HG03175 (cell line): ENCODE measurements at regions not wholly inside any gene's neighbourhood (a gene's known extent, or its start where the extent isn't known, plus 50 kb on each side); places are given as distances from the start of the nearest gene placed in this dataset.
"Not testable (repeated sequence)": the region's sequence is repeated elsewhere in the genome, so short reads cannot be mapped to it uniquely, and the experiment has no call there.

Experiments
- ATAC-seq: cut with Tn5 transposase; IDR thresholded peaks from one replicate; pipeline ENCODE4 v1.9.1; 2021; ENCODE audit warnings: mild to moderate bottlenecking, moderate library complexity; ENCODE audit not compliant: unreplicated experiment

GRCh38 chr5:68834491-68834981, 259.3 kb upstream of the SLC30A5 start:
- ATAC-seq = no peak

DNA sequence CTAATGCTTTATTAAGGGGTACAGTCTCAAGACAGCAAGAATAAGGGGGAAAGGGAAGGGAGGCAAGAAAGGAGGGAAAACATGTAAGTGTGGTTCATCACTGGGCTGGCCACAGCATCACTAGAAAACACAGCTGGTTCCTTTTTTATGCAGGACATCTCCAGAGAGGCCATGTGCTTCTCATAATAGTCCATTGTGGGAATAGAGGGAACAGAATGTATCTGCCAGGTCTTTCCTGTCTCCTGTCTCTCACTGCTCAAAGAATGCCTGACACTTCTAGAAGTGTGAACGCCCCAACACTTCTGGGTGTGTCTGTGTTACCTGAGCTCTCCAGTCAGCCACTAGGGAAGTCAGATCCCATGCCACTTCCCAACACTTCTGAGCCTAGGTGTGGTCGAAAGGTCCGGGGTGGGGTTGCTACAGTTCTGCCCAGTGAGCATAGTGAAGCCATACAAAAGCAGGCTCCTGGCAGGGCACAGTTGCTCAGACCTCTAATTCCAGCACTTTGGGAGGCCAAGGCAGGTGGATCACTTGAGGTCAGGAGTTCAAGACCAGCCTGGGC, 255.6 kb upstream of the SLC30A5 start:
- ATAC-seq = no peak

DNA sequence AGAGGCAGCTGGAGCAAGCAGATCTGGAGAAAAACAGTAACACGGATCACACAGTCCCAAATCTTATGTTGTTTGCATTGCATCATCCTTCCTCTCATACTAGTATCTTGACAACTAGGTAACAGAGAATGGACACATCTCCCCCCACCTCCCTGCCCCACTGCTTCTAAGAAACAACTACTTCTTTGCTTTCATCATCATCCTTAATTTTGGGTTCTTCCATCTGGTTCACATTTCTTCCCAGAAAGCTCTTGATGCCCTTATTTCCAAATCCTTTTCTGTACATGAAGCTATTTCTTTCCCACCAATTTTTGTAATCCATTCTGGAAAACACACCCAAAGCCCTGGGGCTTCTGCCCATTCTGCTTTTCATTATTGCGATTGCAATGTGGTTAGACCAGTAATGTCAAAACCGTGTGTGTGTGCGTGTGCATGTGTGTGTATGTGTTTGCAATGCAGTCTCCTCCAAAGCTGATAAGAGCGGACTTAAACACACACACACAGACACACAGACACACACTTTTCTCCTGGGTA, 254.7 kb upstream of the SLC30A5 start:
- no peak for ATAC-seq

DNA sequence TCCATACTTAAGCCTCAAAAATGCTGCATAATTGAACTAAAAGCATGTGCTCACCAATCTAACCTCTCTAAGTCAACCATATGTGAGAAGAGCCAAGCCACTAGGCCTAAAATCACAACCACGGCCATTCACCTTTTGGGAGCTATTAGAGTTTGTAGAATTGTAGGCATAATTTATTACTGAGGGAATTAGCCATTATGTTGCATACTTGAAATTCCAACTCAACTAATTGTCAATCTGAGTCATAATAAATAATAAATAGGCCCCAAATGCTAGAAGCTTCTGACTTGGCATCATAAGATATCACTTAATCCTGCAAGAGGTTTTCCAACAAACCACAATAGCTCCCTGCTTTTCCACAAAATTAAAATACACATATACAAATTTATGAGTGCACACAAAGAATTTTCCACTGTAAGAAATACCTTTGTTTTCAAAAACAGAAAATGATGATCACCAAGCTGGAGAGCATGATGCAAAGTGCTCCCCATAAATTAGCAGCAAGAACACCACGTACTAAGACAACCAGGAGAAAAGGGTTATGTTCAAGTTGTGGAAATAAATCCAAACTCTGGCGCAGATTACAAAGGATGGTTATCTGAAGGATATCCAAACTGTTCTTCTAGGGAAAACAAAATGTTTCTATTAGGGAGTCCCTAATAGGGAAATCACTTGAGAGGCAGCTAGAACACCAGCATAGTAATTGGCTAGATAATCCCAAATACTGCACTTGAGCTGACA, 250.0 kb upstream of the SLC30A5 start:
- ATAC-seq = no peak

- ATAC-seq = no peak
Measured at GRCh38 chr5:68845131-68845530, 248.7 kb upstream of the SLC30A5 start.

DNA sequence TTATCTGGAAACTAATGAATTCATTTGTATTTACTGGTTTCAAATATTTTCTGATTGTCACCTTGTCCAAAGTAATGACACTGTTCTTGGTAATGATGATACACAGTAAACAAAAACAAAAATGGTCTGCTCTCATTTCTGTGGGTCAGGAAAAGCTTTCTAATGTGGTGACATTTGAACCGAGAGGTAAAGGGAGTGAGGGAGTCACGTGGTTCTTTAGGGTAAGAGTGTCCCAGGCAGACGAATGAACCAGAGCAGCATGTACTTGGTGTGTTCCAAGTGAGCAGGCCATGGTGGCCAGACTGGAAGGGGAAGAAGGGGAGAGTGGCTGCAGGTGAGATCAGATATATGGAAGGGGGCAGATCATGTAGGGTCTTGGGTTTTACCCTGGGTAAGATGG, 247.0 kb upstream of the SLC30A5 start:
- ATAC-seq = no peak

DNA sequence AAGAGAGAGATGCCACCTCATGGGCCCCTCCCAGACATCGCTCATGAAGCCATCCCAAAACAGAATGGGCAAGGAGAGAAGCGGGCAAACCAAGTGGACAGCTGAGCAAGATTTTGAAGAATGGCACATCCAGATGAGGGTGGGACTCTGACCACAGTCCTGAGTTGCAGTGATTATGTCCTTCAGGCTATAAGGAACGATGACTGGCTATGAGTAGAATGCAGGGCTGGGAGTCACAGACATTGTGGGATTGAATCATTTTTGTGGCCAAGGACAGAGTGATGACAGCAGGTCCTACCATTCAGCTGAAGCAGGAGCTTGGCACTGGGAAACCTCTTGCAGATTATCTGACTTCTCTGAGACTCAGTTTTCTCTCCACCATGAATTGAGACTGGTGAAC, 245.7 kb upstream of the SLC30A5 start:
- ATAC-seq = no peak

DNA sequence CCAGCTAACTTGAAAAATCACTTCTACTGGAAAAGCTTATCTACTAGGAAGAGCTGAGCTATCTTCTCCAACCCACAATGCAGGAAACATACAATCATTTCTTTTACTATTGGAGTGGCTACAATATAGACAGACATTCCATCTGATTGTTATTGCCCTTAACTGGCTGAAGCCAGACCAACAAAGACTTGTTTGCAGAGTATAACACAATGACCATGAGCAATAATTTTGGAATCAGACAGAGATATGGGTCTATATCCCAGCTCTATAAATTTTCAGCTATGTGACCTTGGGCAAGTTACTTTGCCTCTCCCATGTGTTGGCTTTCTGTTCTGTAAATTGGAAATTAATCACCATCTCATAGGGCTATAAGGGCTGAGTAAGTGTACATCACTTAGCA, 244.7 kb upstream of the SLC30A5 start:
- ATAC-seq = no peak

DNA sequence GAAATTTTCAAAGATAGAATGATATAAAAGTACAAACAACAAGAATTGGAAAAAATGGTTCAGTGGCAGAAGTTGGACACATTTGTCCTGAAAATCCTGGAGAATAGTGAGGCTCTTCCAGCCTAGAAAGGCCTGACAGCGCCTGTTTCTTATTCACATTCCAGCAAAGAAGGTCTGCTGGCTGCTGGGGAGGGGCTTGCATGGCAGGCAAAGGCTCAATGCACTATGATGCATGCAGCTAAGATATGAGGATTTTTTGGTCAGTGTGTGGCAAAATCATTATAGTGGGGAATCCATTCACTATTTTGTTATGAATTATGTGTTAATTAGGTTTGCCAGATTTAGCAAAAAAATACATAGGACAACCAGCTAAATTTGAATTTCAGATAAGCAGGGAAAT, 243.9 kb upstream of the SLC30A5 start:
- no peak for ATAC-seq

DNA sequence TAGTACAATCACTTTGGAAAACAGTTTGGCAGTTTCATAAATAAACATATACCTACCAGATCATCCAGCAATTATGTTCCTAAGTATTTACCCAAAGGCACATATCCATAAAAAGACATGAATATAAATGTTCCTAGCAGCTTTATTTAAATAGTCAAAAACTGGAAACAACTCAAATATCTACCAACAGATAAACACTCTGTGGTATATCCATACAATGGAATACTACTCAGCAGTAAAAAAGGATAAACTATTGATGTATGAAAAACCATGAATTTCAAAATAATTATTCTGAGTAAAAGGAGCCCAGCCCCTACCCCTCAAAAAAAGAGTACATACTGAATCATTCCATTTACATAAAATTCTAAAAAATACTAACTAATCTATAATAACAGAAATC, 232.7 kb upstream of the SLC30A5 start:
- no peak for ATAC-seq

DNA sequence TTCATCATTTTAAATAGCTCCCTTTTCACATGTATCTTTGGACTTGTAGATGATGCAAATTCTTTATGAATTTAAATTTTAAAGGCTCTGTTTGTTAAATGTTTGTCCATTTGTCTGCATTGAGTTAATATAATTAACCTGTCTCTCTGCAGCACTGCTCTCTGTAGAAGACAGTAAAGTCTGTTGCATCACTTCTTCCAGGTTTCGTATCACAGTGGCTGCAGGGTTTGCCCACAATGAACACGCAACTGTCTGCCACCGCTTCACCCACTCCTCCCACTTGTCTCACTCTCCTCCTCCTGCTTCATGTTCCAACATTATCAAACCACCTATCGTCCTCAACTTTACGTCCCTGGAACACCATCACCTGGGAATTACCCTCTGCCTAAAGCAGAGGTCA, 231.3 kb upstream of the SLC30A5 start:
- no peak for ATAC-seq

DNA sequence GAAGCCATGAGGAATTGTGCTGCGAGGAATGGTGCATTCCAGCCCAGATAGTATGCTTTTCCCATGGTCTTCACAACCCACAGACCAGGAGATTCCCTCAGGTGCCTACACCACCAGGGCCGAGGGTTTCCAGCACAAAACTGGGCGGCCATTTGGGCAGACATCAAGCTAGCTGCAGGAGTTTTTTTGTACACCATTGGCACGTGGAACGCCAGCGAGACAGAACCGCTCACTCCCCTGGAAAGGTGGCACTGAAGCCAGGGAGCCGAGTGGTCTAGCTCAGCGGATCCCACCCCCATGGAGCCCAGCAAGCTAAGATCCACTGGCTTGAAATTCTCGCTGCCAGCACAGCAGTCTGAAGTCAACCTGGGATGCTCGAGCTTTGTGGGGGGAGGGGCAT, 228.6 kb upstream of the SLC30A5 start:
- not testable (repeated sequence) for ATAC-seq

DNA sequence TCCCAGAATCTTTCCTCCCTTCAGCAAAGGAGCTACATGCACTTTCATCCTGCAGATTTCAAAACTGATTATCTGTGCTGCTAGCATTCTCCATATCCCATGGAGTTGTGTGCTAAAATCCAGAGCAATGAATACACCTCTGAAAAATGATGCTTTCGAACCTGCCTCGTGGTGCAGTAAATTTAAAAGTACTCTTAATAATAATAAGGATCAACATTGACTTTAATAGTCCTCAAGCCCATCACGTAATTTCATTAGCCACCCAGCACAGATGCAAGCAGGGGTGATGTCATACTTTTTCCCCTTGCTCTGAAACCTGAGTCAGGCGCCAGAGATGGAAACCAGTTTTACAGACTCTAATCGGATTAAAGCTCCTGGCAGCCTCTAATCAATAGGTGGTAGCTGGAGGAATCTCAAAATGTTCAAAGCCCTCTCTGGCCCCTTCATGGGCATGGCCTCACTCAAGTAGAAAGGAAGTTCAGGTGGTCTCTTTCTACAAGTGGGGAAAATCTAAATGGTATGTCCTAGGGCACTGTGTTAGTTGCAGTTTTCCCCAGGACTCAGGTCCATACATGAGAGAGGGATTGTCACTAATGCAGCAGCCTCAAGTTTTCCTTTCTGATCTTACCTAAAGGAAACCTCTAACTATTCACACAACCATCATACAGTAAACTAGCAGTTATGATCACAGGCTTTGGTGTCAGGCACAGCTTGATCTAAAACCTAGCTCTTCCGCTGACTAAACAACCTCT, 221.6 kb upstream of the SLC30A5 start:
- no peak for ATAC-seq

- ATAC-seq = no peak
Measured at GRCh38 chr5:68873198-68873597, 220.6 kb upstream of the SLC30A5 start.

DNA sequence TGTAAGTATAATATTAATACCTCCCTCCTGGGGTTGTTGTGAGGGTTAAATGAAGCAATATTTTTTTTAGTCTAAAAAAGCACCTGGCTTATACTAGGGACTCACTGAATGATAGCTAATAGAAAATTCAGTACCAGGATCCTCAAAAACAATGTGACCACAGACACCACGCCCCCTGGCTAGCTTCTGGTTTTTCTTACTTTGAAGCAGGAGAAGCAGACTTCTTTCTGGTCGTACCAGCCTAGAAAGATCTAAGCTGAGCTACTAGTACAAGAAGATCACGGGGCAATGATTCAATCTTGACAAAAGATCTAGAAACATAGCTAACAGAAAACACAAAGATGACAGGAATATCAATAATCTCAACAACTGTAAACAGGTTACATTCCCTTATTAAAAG, 218.5 kb upstream of the SLC30A5 start:
- no peak for ATAC-seq

DNA sequence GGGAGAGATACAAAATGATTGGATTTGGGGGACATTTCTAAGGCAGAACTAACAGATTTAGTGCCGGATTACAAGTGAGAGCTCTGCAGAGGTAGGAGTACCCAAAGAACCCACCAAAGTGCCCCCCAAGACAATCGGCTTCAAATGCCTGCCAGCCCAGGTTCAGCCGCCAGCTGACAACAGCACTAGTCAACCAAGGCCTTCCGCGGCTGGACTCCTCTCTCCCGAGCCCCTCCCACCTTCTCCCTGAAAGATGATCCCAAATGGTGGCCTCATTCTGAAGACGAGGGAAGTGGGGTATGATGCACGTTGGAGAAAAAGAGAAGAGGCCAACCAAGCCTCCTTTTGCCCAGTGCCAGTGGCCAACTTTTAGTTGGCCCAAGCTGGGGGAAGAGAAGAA, 210.4 kb upstream of the SLC30A5 start:
- ATAC-seq = no peak

DNA sequence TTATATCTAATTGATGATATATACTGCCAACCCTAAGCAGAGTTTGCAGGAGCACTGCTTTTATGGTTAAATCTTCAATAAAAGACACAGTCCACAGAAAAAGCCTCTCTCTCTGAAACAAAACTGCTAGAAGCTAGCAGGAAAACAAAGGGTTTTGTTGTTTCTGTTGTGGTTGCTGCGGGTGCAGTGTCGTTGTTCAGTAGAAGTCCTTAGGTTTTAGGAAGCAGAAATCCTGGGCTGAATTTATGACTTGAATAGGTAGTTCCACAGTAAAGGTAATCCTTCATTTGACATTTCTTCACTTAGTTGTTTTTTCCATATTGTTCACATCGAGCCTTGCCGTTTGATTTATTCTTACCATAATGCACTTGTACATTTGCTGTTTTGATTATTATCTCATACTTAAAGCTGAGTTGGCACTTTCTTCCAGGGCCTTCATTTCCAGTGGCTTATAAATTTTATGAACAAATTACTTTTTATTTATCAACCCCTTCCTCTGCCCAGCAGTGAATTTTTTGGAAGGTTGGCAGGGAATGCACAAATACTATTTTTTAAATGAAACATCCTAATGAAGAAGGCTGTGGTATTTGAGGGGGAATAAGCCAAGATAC, 209.6 kb upstream of the SLC30A5 start:
- no peak for ATAC-seq

DNA sequence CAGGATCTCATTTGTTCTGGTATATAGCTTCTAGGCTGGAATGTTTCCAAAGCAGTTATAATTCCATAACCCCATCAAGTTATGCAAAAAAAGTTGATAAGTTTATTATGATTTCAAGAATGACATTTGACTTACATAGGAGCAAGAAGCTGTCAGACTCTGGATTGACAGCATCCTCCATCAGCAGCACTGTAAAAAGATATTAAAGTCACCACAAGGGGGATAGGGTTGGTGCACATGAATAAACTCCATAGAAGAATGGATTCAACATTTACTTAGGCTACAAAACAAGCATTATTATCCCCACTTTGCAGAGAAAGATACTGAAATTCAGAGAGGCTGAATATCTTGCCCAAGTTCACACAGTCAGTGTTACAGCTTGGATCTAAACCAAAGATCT, 208.9 kb upstream of the SLC30A5 start:
- ATAC-seq = no peak

DNA sequence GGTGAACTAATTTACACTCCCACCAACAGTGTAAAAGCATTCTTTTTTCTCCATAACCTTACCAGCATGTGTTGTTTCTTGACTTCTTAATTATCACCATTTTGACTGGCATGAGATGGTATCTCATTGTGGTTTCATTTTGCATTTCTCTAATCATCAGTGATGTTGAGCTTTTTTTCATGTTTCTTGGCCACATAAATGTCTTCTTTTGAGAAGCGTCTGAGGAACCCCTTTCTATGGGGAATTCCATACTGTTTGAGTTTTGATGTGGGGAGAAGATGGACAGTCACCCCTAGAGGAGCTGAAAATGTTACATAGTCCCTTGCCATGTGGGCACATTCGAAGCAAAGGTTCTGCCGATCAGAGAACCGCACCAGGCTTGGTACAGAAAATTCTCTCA, 207.0 kb upstream of the SLC30A5 start:
- ATAC-seq = no peak

- no peak for ATAC-seq
Measured at GRCh38 chr5:68891718-68892117, 202.1 kb upstream of the SLC30A5 start.

DNA sequence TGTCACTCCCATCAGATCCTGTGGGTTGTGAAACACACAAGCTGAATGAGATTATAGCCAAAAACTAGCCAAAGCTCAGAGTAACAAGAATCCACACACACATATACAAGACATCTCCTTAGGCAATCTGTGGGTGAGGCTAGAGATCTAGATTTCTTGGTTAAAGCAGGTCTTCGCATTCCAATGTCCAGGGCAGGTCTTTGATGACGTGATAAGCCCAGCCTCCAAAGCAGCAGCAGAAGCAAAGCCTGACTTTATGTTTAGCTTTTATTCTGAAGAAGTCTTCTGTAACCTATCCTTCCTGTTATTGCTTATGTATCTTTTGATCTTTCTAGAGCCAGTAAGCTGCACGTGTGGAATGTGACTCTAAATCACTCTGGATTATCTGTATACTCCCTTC, 199.1 kb upstream of the SLC30A5 start:
- no peak for ATAC-seq
